ENCODE measurements at regions not wholly inside any gene's neighbourhood (a gene's known extent, or its start where the extent isn't known, plus 50 kb on each side); places are given as distances from the start of the nearest gene placed in this dataset.

GRCh38 chr7:443279-443833, 76.3 kb downstream of the PDGFA start:
- Histone ChIP-seq H3K4me2 (no peak overlapping the region), H3K4me3 (no peak overlapping the region), H3K9me3 (no peaks in the 10 kb centered on the region; the same call in 1 of the 2 replicates), H4K20me1 (no peaks in the 10 kb centered on the region), H3K4me1 (peaks cover 10% of the 10 kb centered on the region; the same call in 1 of the 2 replicates), H3K27ac (no peak overlapping the region), H3K27me3 (no peaks in the 10 kb centered on the region), H3K9ac (no peak overlapping the region), H3K36me3 (no peaks in the 10 kb centered on the region)
- TF ChIP-seq Cebpa-rat (IDR thresholded peaks at IDR 0.05): no peak

- Histone ChIP-seq H3K9ac (no peak overlapping the region), H3K9me3 (no peaks in the 10 kb centered on the region; the same call in 1 of the 2 replicates), H3K36me3 (no peaks in the 10 kb centered on the region), H3K4me1 (peaks cover 20% of the 10 kb centered on the region), H3K27me3 (no peaks in the 10 kb centered on the region), H3K4me2 (no peak overlapping the region), H3K27ac (no peak overlapping the region), H4K20me1 (no peaks in the 10 kb centered on the region), H3K4me3 (no peak overlapping the region)
- TF ChIP-seq Cebpa-rat (IDR thresholded peaks at IDR 0.05): no peak
Measured at GRCh38 chr7:444606-445005, 75.0 kb downstream of the PDGFA start.

GRCh38 chr7:445020-445419, 74.6 kb downstream of the PDGFA start:
- no peak overlapping the region for H3K27ac ChIP-seq
- no peak for TF ChIP-seq Cebpa-rat (IDR thresholded peaks at IDR 0.05)
- no peaks in the 10 kb centered on the region for H3K27me3 ChIP-seq
- H3K36me3 ChIP-seq: no peaks in the 10 kb centered on the region
- H3K4me3 ChIP-seq: no peak overlapping the region
- no peaks in the 10 kb centered on the region; the same call in 1 of the 2 replicates for H3K9me3 ChIP-seq
- no peak overlapping the region for H3K4me2 ChIP-seq
- H3K4me1 ChIP-seq: peaks cover 21% of the 10 kb centered on the region
- H4K20me1 ChIP-seq: no peaks in the 10 kb centered on the region
- H3K9ac ChIP-seq: no peak overlapping the region

GRCh38 chr7:445563-446288, 73.9 kb downstream of the PDGFA start:
- TF ChIP-seq Cebpa-rat (IDR thresholded peaks at IDR 0.05): no peak
- Histone ChIP-seq H3K27ac (no peak overlapping the region), H3K4me3 (no peak overlapping the region), H3K9ac (no peak overlapping the region), H3K36me3 (no peaks in the 10 kb centered on the region), H4K20me1 (no peaks in the 10 kb centered on the region), H3K27me3 (no peaks in the 10 kb centered on the region), H3K9me3 (no peaks in the 10 kb centered on the region; the same call in 1 of the 2 replicates), H3K4me2 (no peak overlapping the region), H3K4me1 (peaks cover 21% of the 10 kb centered on the region)

GRCh38 chr7:446289-446935, 73.2 kb downstream of the PDGFA start:
- no peaks in the 10 kb centered on the region; the same call in 1 of the 2 replicates for H3K9me3 ChIP-seq
- H4K20me1 ChIP-seq: no peaks in the 10 kb centered on the region
- H3K36me3 ChIP-seq: no peaks in the 10 kb centered on the region
- H3K4me2 ChIP-seq: no peak overlapping the region
- no peak overlapping the region for H3K9ac ChIP-seq
- peaks cover 27% of the 10 kb centered on the region for H3K4me1 ChIP-seq
- no peak overlapping the region for H3K27ac ChIP-seq
- H3K4me3 ChIP-seq: no peak overlapping the region
- no peaks in the 10 kb centered on the region for H3K27me3 ChIP-seq
- TF ChIP-seq Cebpa-rat (IDR thresholded peaks at IDR 0.05): no peak
